HEK293T (cell line): ENCODE measurements at regions not wholly inside any gene's neighbourhood (a gene's known extent, or its start where the extent isn't known, plus 50 kb on each side); places are given as distances from the start of the nearest gene placed in this dataset.

Experiments
- ARNT ChIP-seq: fragments of 450-650 bp; IDR thresholded peaks from 2 replicates; pipeline ENCODE4 v1.6.1; 2017; ENCODE audit warnings: mild to moderate bottlenecking
- BHLHE40 ChIP-seq: fragments of 450-650 bp; IDR thresholded peaks from 2 replicates; pipeline ENCODE4 v1.6.1; 2016; ENCODE audit warnings: mild to moderate bottlenecking, moderate library complexity, borderline replicate concordance
- ELF4 ChIP-seq: fragments of 450-650 bp; IDR thresholded peaks from 2 replicates; pipeline ENCODE4 v1.6.1; 2017; ENCODE audit warnings: antibody characterized with exemption
- FOXK2 ChIP-seq: fragments of 450-650 bp; IDR thresholded peaks from 2 replicates; pipeline ENCODE4 v1.6.1; 2016; ENCODE audit warnings: mild to moderate bottlenecking
- FOXM1 ChIP-seq: fragments of 450-650 bp; IDR thresholded peaks from 2 replicates; pipeline ENCODE4 v1.6.1; 2017; ENCODE audit warnings: mild to moderate bottlenecking, borderline replicate concordance
- NFRKB ChIP-seq: fragments of 450-650 bp; IDR thresholded peaks from 2 replicates; pipeline ENCODE4 v1.6.1; 2016; ENCODE audit warnings: mild to moderate bottlenecking, moderate library complexity
- SP1 ChIP-seq: fragments of 450-650 bp; IDR thresholded peaks from 2 replicates; pipeline ENCODE4 v1.6.1; 2017
- SUZ12 ChIP-seq: fragments of 450-650 bp; IDR thresholded peaks from 2 replicates; pipeline ENCODE4 v1.6.1; 2016; ENCODE audit warnings: mild to moderate bottlenecking
- TARDBP ChIP-seq: fragments of 450-650 bp; IDR thresholded peaks from 2 replicates; pipeline ENCODE4 v1.6.1; 2016
- TF ChIP-seq, protein P1 (sequence below): fragments of 450-650 bp; IDR thresholded peaks from 2 replicates; pipeline ENCODE4 v1.6.1; 2016

DNA sequence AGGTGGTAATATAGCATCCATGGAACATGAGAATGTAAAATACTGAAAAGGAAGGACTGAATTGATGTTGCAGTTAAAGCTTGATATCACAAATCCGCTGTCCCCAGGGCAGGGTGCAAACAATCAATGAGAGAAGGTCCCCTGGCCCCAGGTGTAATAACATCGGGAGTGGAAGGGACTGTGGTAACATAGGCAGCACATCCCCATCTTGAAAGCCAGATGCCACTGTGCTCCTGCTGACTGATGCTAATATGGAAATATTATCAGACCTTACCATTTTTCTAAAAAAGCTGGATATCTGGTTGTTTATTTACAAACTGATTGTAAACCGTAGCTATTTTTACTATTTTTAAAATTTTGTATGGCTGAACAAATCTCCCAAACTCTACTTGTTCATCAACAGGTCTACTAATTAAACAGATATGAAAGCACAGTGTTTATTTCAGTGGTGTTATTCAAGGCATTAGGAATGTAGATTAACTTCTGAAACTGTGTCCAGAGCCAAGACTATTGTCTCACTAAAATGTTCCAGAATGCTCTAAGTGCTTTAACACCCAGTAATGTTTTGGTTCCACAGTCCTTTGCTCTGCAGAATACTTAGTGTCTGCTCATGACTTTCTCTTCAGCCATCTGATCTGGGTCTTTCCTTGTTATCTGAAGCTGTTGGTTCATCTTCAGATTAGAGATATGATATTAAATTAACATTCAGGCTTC is 386.0 kb upstream of the RARB start:
- TF ChIP-seq SP1, result no peak
- no peak for TF ChIP-seq BHLHE40
- TF ChIP-seq ELF4, result no peak
- no peak for TF ChIP-seq FOXK2
- no peak for TF ChIP-seq TARDBP
- TF ChIP-seq ARNT, result no peak
- no peak for TF ChIP-seq FOXM1
- no peak for TF ChIP-seq NFRKB
- no peak for TF ChIP-seq SUZ12
- TF ChIP-seq, protein P1, sequence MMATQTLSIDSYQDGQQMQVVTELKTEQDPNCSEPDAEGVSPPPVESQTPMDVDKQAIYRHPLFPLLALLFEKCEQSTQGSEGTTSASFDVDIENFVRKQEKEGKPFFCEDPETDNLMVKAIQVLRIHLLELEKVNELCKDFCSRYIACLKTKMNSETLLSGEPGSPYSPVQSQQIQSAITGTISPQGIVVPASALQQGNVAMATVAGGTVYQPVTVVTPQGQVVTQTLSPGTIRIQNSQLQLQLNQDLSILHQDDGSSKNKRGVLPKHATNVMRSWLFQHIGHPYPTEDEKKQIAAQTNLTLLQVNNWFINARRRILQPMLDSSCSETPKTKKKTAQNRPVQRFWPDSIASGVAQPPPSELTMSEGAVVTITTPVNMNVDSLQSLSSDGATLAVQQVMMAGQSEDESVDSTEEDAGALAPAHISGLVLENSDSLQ, result no peak
